ENCODE measurements at regions not wholly inside any gene's neighbourhood (a gene's known extent, or its start where the extent isn't known, plus 50 kb on each side); places are given as distances from the start of the nearest gene placed in this dataset.

DNA sequence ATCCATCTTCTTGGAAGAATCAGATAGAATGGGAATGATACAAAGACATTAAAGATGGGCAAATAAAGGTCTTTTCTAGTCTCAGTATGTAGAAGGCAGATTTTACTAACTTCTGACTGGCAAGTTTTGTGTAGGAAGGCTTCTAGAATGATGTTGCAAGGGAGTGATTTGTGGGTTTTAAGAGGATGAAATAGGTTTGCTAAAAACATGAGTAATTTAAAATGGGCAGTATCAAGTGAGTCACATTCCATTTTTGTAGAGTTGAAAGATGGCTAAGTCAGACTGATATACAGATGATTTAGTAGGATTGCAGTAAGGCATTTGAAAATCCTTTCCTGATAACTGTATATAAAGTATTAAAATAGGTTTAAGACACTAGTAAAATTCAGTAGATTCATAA, 777.4 kb downstream of the SORCS1 start:
- DNase-seq (no peak), ATAC-seq (no peak)
- no peaks in the 10 kb centered on the region for H3K9me3 Mint-ChIP-seq
- TF ChIP-seq, protein P1, sequence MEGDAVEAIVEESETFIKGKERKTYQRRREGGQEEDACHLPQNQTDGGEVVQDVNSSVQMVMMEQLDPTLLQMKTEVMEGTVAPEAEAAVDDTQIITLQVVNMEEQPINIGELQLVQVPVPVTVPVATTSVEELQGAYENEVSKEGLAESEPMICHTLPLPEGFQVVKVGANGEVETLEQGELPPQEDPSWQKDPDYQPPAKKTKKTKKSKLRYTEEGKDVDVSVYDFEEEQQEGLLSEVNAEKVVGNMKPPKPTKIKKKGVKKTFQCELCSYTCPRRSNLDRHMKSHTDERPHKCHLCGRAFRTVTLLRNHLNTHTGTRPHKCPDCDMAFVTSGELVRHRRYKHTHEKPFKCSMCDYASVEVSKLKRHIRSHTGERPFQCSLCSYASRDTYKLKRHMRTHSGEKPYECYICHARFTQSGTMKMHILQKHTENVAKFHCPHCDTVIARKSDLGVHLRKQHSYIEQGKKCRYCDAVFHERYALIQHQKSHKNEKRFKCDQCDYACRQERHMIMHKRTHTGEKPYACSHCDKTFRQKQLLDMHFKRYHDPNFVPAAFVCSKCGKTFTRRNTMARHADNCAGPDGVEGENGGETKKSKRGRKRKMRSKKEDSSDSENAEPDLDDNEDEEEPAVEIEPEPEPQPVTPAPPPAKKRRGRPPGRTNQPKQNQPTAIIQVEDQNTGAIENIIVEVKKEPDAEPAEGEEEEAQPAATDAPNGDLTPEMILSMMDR (IDR thresholded peaks at IDR 0.05) = no peak
- H3K27me3 Mint-ChIP-seq = no peaks in the 10 kb centered on the region
- no peak overlapping the region for H3K27ac Mint-ChIP-seq
- no peak overlapping the region for H3K4me3 Mint-ChIP-seq
- POLR2A ChIA-PET = no interaction called here
- CTCF ChIA-PET = interaction anchor here (1.0 kb wide), 1 partner anchor 10 kb away, joined by 3 read pairs; no protein-coding TSS in a partner anchor
- no peaks in the 10 kb centered on the region for H3K4me1 Mint-ChIP-seq (ENCODE audit: low read depth)
- intact Hi-C loops (cut with micrococcal nuclease) = no loop called here
- H3K36me3 Mint-ChIP-seq (ENCODE audit: low read depth) = no peaks in the 10 kb centered on the region

GRCh38 chr10:106384496-106384895, 780.0 kb downstream of the SORCS1 start:
- CTCF ChIA-PET = no interaction called here
- no peaks in the 10 kb centered on the region for H3K4me1 Mint-ChIP-seq (ENCODE audit: low read depth)
- intact Hi-C loops (cut with micrococcal nuclease) = no loop called here
- peaks cover 7% of the 10 kb centered on the region for H3K9me3 Mint-ChIP-seq
- POLR2A ChIA-PET = no interaction called here
- TF ChIP-seq, protein P1 (IDR thresholded peaks at IDR 0.05) = no peak
- H3K27me3 Mint-ChIP-seq = no peaks in the 10 kb centered on the region
- ATAC-seq (no peak), DNase-seq (no peak)
- H3K27ac Mint-ChIP-seq = no peak overlapping the region
- no peak overlapping the region for H3K4me3 Mint-ChIP-seq
- no peaks in the 10 kb centered on the region for H3K36me3 Mint-ChIP-seq (ENCODE audit: low read depth)

- Mint-ChIP-seq H3K36me3 (ENCODE audit: low read depth) (no peaks in the 10 kb centered on the region), H3K4me3 (no peak overlapping the region), H3K9me3 (peaks cover 15% of the 10 kb centered on the region), H3K4me1 (ENCODE audit: low read depth) (no peaks in the 10 kb centered on the region), H3K27me3 (no peaks in the 10 kb centered on the region), H3K27ac (no peak overlapping the region)
- TF ChIP-seq, protein P1 (IDR thresholded peaks at IDR 0.05) = no peak
- POLR2A ChIA-PET = no interaction called here
- CTCF ChIA-PET = interaction anchor here (1.6 kb wide), 1 partner anchor 14 kb away, joined by 3 read pairs; no protein-coding TSS in a partner anchor
- intact Hi-C loops (cut with micrococcal nuclease) = no loop called here
- no peak for DNase-seq
- no peak for ATAC-seq
These were observed 783.8 kb downstream of the SORCS1 start for GRCh38 chr10:106380706-106381105.

GRCh38 chr10:106378251-106378650, 786.3 kb downstream of the SORCS1 start:
- intact Hi-C loops (cut with micrococcal nuclease) = no loop called here
- Mint-ChIP-seq H3K27me3 (no peaks in the 10 kb centered on the region), H3K9me3 (peaks cover 16% of the 10 kb centered on the region), H3K4me3 (no peak overlapping the region), H3K27ac (no peak overlapping the region), H3K36me3 (ENCODE audit: low read depth) (no peaks in the 10 kb centered on the region), H3K4me1 (ENCODE audit: low read depth) (no peaks in the 10 kb centered on the region)
- ChIA-PET POLR2A (no interaction called here), CTCF (no interaction called here)
- ATAC-seq = no peak
- DNase-seq = no peak
- TF ChIP-seq, protein P1 (IDR thresholded peaks at IDR 0.05) = no peak

DNA sequence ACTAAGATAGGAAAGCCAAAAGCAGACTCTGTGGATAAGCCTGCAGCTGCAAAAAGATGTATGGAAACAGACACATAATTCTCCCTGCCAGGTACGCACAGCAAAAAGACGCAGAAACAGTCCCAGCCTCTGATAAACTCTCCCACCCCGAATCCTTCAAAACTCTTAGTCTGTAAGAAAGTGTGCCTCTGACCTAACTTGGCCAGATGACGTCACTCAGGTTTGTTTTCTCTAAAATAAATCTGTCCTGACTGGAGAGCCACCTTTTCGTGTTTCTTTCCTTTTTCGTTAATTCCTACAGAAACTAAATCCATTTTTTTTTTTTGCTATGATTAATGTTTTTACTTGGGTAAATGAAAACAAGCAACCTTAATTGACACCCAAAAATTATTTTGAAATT, 793.8 kb downstream of the SORCS1 start:
- no peaks in the 10 kb centered on the region for H3K27me3 Mint-ChIP-seq
- TF ChIP-seq, protein P1 (IDR thresholded peaks at IDR 0.05) = no peak
- no peaks in the 10 kb centered on the region for H3K36me3 Mint-ChIP-seq (ENCODE audit: low read depth)
- H3K27ac Mint-ChIP-seq = no peak overlapping the region
- ATAC-seq (no peak), DNase-seq (no peak)
- CTCF ChIA-PET = no interaction called here
- POLR2A ChIA-PET = no interaction called here
- intact Hi-C loops (cut with micrococcal nuclease) = no loop called here
- H3K9me3 Mint-ChIP-seq = peaks cover 10% of the 10 kb centered on the region
- H3K4me3 Mint-ChIP-seq = no peak overlapping the region
- H3K4me1 Mint-ChIP-seq (ENCODE audit: low read depth) = no peaks in the 10 kb centered on the region
